Chondrocyte (in vitro differentiated cells): ENCODE measurements at regions not wholly inside any gene's neighbourhood (a gene's known extent, or its start where the extent isn't known, plus 50 kb on each side); places are given as distances from the start of the nearest gene placed in this dataset.

Source experiments
- DNase-seq: peaks from one replicate; pipeline ENCODE4 v3.0.0; 2021; ENCODE audit warnings: mixed read lengths, low spot score
- H3K27ac Mint-ChIP-seq: one replicate; pipeline ENCODE4 v1.8.0; 2021; ENCODE audit warnings: mild to moderate bottlenecking, moderate library complexity, mixed read lengths; ENCODE audit not compliant: unreplicated experiment
- H3K27me3 Mint-ChIP-seq: 2 replicates; pipeline ENCODE4 v1.8.0; 2021; ENCODE audit warnings: low read depth, mixed read lengths
- H3K36me3 Mint-ChIP-seq: 2 replicates; pipeline ENCODE4 v1.8.0; 2021; ENCODE audit warnings: low read depth, mixed read lengths
- H3K4me1 Mint-ChIP-seq: 2 replicates; pipeline ENCODE4 v1.8.0; 2021; ENCODE audit warnings: low read depth, mild to moderate bottlenecking, mixed read lengths
- H3K4me3 Mint-ChIP-seq: one replicate; pipeline ENCODE4 v1.8.0; 2021; ENCODE audit warnings: mild to moderate bottlenecking, moderate library complexity, mixed read lengths; ENCODE audit not compliant: unreplicated experiment
- H3K9me3 Mint-ChIP-seq: 2 replicates; pipeline ENCODE4 v1.8.0; 2021; ENCODE audit warnings: low read depth, mixed read lengths
- TF ChIP-seq, protein P1 (sequence below): fragments of 200-600 bp; sonication (generic); IDR thresholded peaks from 2 replicates; pipeline ENCODE4 v1.5.0; 2021; ENCODE audit warnings: antibody characterized with exemption, mild to moderate bottlenecking, moderate library complexity

DNA sequence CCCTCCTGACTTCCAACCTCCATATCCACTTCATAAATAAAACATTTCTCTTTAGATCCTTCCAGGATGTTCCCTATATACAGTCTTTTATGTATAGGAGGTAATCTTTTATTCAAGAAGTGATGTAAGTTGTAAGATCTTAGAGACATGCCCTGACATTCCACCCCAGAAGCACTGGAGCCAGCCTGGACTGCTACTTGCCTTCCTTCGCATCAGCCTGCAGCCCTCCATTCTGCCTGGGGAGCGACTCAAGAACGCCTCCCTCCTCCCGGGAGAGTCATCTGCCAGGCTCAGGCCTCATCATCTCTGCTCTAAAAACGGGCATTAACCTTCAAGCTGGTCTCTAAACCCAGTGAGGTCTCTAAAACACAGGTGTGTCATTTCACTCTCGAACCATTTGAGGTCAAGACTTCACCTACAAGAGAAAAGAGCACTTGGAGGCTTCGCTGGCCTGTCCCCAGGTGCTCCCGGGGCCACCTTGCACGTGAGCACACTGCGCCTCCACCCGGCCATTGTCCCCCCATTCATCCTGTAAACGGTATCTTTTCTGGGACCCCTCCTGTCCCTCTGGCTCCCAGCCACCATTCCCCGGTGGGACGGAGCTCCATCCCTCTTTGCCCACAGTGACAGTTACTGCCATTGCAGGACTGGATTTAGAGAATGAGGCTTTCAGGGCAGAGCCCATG lies 107.5 kb upstream of the PDE10A start:
- DNase-seq: no peak
- Mint-ChIP-seq H3K36me3 (no peaks in the 10 kb centered on the region), H3K27ac (no peak overlapping the region)

DNA sequence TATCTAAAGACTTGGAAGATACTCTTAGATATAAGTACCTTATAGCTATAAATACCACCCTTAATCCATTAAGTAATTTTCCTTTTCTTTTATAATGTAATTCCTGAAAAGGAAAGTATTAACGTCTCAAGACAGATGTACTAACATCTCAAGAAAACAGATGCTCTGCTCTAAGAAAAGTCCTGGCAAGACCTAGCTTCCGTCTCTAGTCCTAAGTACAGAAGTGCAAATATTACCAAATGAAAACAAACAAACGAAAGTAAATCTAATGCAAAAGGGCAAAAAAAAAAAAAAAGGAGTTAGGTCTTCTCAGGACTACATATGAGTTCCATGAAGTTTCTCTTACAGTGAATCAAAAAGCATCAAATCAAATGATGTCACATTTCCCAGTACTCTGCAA lies 106.8 kb upstream of the PDE10A start:
- no peak for DNase-seq
- Mint-ChIP-seq H3K9me3 (no peaks in the 10 kb centered on the region), H3K4me3 (no peak overlapping the region)

More for the DNA sequence above, 107.5 kb upstream of the PDE10A start:
- Mint-ChIP-seq H3K4me3 (no peak overlapping the region), H3K4me1 (peaks cover 20% of the 10 kb centered on the region), H3K27me3 (peaks cover 2% of the 10 kb centered on the region), H3K9me3 (no peaks in the 10 kb centered on the region)
- TF ChIP-seq, protein P1, sequence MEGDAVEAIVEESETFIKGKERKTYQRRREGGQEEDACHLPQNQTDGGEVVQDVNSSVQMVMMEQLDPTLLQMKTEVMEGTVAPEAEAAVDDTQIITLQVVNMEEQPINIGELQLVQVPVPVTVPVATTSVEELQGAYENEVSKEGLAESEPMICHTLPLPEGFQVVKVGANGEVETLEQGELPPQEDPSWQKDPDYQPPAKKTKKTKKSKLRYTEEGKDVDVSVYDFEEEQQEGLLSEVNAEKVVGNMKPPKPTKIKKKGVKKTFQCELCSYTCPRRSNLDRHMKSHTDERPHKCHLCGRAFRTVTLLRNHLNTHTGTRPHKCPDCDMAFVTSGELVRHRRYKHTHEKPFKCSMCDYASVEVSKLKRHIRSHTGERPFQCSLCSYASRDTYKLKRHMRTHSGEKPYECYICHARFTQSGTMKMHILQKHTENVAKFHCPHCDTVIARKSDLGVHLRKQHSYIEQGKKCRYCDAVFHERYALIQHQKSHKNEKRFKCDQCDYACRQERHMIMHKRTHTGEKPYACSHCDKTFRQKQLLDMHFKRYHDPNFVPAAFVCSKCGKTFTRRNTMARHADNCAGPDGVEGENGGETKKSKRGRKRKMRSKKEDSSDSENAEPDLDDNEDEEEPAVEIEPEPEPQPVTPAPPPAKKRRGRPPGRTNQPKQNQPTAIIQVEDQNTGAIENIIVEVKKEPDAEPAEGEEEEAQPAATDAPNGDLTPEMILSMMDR: no peak

DNA sequence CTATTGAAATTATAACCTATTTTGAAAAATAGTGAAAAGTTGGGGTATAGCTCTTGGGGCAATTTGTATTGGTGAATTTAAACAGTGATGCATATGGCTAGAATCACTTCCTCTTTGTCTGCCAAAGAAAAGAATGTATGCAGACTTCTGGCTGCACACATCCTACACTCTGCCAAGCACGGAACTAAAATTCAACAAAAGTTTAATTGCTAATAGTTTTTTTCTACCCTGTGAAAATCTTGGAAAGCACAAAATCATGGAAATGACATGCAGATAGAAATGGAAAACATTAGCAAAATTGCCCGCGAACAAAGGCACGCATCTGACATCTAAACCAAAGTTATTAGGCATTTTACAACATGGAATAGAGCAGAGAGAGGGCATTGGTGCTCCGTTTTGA lies 106.4 kb upstream of the PDE10A start:
- TF ChIP-seq, protein P1: no peak
- Mint-ChIP-seq H3K36me3 (no peaks in the 10 kb centered on the region), H3K27ac (no peak overlapping the region), H3K4me1 (peaks cover 20% of the 10 kb centered on the region), H3K27me3 (no peaks in the 10 kb centered on the region), H3K4me3 (no peak overlapping the region), H3K9me3 (no peaks in the 10 kb centered on the region)
- DNase-seq: no peak

More for the DNA sequence above, 106.8 kb upstream of the PDE10A start:
- Mint-ChIP-seq H3K27me3 (no peaks in the 10 kb centered on the region), H3K27ac (no peak overlapping the region), H3K4me1 (peaks cover 20% of the 10 kb centered on the region), H3K36me3 (no peaks in the 10 kb centered on the region)
- TF ChIP-seq, protein P1: no peak

- peaks cover 20% of the 10 kb centered on the region for H3K4me1 Mint-ChIP-seq
- H3K27me3 Mint-ChIP-seq: no peaks in the 10 kb centered on the region
- H3K9me3 Mint-ChIP-seq: no peaks in the 10 kb centered on the region
- DNase-seq: no peak
- no peak overlapping the region for H3K4me3 Mint-ChIP-seq
- H3K36me3 Mint-ChIP-seq: no peaks in the 10 kb centered on the region
- no peak overlapping the region for H3K27ac Mint-ChIP-seq
- TF ChIP-seq, protein P1: no peak
Measured at GRCh38 chr6:165768961-165769360, 105.9 kb upstream of the PDE10A start.

- H3K9me3 Mint-ChIP-seq: peaks cover 8% of the 10 kb centered on the region
- H3K27ac Mint-ChIP-seq: no peak overlapping the region
- H3K36me3 Mint-ChIP-seq: no peaks in the 10 kb centered on the region
- DNase-seq: no peak
- no peak overlapping the region for H3K4me3 Mint-ChIP-seq
- H3K27me3 Mint-ChIP-seq: no peaks in the 10 kb centered on the region
- TF ChIP-seq, protein P1: no peak
- H3K4me1 Mint-ChIP-seq: peaks cover 26% of the 10 kb centered on the region
Measured at GRCh38 chr6:165767228-165767627, 104.2 kb upstream of the PDE10A start.
